ENCODE measurements at regions not wholly inside any gene's neighbourhood (a gene's known extent, or its start where the extent isn't known, plus 50 kb on each side); places are given as distances from the start of the nearest gene placed in this dataset.

DNA sequence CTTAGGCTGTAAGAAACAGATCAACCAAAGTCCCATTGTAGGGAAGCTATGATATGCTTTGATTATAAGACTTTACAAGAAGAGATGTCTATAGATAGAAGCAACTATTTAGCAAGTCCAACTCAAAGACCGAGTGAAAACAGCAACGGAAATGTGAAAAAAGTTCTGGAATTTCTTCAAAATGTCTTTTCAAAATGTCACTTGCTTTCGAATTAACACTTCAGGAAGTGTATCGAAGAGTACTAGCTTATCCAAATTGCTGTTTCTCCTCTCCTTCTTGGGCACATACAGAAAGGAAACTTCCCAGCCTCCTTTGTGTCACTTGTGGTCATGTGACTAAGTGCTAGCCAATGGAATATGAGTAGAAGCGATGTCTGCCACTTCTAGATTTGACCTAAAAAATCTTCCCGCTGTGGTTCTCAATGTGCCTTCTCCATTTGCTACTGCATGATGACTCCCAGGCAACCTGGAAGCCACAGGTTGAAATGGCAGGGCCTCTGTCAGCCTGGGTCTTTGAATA is 89.9 kb downstream of the TSEN15 start:
- TF ChIP-seq, protein P1, sequence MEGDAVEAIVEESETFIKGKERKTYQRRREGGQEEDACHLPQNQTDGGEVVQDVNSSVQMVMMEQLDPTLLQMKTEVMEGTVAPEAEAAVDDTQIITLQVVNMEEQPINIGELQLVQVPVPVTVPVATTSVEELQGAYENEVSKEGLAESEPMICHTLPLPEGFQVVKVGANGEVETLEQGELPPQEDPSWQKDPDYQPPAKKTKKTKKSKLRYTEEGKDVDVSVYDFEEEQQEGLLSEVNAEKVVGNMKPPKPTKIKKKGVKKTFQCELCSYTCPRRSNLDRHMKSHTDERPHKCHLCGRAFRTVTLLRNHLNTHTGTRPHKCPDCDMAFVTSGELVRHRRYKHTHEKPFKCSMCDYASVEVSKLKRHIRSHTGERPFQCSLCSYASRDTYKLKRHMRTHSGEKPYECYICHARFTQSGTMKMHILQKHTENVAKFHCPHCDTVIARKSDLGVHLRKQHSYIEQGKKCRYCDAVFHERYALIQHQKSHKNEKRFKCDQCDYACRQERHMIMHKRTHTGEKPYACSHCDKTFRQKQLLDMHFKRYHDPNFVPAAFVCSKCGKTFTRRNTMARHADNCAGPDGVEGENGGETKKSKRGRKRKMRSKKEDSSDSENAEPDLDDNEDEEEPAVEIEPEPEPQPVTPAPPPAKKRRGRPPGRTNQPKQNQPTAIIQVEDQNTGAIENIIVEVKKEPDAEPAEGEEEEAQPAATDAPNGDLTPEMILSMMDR (conservative IDR thresholded peaks at IDR 0.05), result no peak
- H3K27ac ChIP-seq, result no peak overlapping the region

GRCh38 chr1:184143449-184143848 is 91.9 kb downstream of the TSEN15 start:
- TF ChIP-seq, protein P1 (conservative IDR thresholded peaks at IDR 0.05), result no peak
- no peak overlapping the region for H3K27ac ChIP-seq

DNA sequence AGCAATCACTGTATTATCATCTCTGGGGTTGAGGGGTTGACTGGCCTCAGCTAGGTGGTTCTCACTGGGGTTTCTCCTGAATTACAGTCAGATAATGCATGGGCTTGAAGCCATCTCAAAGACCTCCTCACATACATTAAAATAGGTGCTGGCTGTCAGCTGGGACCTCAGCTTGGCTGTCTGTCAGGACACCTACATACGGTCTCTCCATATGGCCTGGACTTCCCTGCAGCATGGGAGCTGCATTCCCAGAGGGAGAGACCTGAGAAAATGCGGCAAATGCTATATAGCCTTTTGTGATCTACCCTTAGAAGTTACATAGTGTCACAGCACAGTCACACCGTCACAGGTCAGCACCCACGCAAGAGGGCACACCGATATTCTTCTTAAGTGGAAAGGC is 93.6 kb downstream of the TSEN15 start:
- TF ChIP-seq, protein P1 (conservative IDR thresholded peaks at IDR 0.05), result no peak
- no peak overlapping the region for H3K27ac ChIP-seq

- TF ChIP-seq, protein P1 (conservative IDR thresholded peaks at IDR 0.05), result no peak
- H3K27ac ChIP-seq, result no peak overlapping the region
These were observed 94.7 kb downstream of the TSEN15 start for GRCh38 chr1:184146202-184146601.

DNA sequence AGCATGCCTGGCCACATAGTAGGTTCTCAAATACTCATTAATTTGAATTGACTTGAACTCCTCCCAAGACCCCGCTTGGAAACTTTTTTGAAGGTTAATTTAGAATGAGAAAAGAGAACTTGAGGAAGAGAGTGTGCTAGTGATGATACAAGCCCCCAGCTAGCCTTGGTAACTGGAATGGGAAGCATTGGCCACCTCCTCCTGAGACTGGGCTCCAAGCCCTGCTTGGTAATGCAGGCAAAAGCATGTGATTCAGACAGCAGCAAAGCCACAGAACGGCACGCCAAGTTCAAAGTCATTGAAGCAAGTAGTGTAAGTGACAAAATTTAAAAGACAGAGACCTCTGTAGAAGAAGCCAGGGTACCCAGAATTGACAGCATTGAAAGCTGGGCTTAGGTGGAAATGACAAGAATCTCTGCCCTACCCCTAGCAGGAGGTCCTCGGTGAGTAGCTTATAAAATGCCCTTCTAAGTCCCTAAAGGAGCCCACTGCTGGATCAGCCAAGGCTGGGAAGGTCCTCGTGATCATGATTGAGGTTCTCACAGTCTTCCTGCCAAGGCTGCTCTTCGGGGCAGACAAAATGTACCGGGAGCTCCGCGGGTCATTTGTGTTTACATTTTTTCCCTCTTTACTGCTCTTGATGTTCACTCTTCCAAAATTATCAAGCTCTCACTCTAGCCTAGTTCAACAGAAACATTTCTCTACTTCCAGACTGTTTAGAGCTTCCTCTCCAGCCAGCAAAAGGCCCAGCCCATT is 99.4 kb downstream of the TSEN15 start:
- no peak overlapping the region for H3K27ac ChIP-seq
- TF ChIP-seq, protein P1 (conservative IDR thresholded peaks at IDR 0.05), result no peak

GRCh38 chr1:184152434-184152898 is 100.9 kb downstream of the TSEN15 start:
- no peak overlapping the region for H3K27ac ChIP-seq
- TF ChIP-seq, protein P1 (conservative IDR thresholded peaks at IDR 0.05), result no peak

- no peak overlapping the region for H3K27ac ChIP-seq
- TF ChIP-seq, protein P1 (conservative IDR thresholded peaks at IDR 0.05), result no peak
These were observed 101.4 kb downstream of the TSEN15 start for GRCh38 chr1:184152974-184153373.

Measured in VCaP (cell line).